ENCODE measurements at regions not wholly inside any gene's neighbourhood (a gene's known extent, or its start where the extent isn't known, plus 50 kb on each side); places are given as distances from the start of the nearest gene placed in this dataset.

DNA sequence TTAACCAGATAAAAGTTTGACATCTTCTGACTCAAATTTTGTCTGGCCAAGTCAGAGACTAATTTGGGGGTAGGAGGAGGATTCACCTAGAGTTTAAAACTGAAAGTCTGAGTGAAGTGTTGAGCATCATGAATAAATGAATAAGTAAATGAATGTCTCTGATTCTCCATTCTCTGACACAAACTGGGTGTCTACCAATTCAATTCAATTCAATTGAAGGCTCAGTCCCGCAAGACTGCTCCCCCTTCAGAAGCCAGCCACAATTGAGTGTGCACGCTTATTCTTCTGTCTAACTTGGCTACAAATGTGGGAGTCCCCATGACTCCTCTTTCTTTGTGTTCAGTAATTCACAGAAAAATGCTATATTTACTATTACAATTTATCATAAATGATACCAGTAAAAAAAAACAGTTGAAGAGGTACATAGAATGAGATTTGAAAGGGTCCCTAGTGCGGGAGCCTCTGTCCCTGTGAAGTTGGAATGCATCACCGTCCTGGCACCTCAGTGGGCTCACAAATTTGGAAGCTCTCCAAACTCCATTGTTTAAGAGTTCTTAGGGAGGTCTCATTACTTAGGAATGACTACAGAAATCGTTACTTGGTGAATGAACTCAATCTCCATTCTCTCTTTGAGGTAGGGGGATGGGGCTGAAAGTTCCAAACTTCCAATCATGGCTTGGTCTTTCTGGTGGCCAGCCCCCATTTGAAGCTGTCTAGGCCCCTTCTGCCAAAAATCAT is 243.7 kb upstream of the PHYHIPL start:
- TF ChIP-seq SUZ12 (IDR thresholded peaks at IDR 0.05): no peak
- no peak for TF ChIP-seq TARDBP (IDR thresholded peaks at IDR 0.05)
- TF ChIP-seq SP1 (IDR thresholded peaks at IDR 0.05): no peak
